Uterus (tissue), 3 donors: ENCODE measurements at regions not wholly inside any gene's neighbourhood (a gene's known extent, or its start where the extent isn't known, plus 50 kb on each side); places are given as distances from the start of the nearest gene placed in this dataset.

Source experiments
- DNase-seq, 2 donors: peaks; one replicate each; pipeline ENCODE4 v3.0.0-alpha.2; 2019 to 2020
- H3K27ac ChIP-seq, 2 donors: fragments of 200-600 bp; sonication (generic); 1 replicate in 1 of 2; 2 replicates in 1 of 2; pipeline ENCODE4 v1.5.1; 2016 to 2018
- H3K27me3 ChIP-seq, 2 donors: fragments of 200-600 bp; sonication (generic); one replicate each; pipeline ENCODE4 v1.5.1; 2018 to 2019; ENCODE audit warnings: control low read depth in 1 of 2
- H3K36me3 ChIP-seq, 2 donors: fragments of 200-600 bp; sonication (generic); one replicate each; pipeline ENCODE4 v1.5.1; 2019; ENCODE audit warnings: control low read depth in 1 of 2
- H3K4me1 ChIP-seq, 2 donors: fragments of 200-600 bp; sonication (generic); one replicate each; pipeline ENCODE4 v1.5.1; 2018 to 2019; ENCODE audit warnings: control low read depth in 1 of 2
- H3K4me3 ChIP-seq, 2 donors: fragments of 200-600 bp; sonication (generic); 1 replicate in 1 of 2; 2 replicates in 1 of 2; pipeline ENCODE4 v1.5.1; 2018 to 2019; ENCODE audit warnings: mild to moderate bottlenecking in 1 of 2
- H3K9me3 ChIP-seq, 2 donors: fragments of 200-600 bp; sonication (generic); one replicate each; pipeline ENCODE4 v1.5.1; 2019; ENCODE audit warnings: control low read depth in 1 of 2
- CTCF ChIP-seq, 4 experiments: fragments of 200-600 bp in 2 of 4; fragments of 450-650 bp in 2 of 4; sonication (generic) in 2 of 4; IDR thresholded peaks; one replicate each; pipeline ENCODE4 v1.5.1; 2016 to 2019; ENCODE audit warnings: antibody characterized with exemption in 4 of 4, mild to moderate bottlenecking in 2 of 4, moderate library complexity in 1 of 4
- POLR2A ChIP-seq, 2 donors: fragments of 450-650 bp; IDR thresholded peaks; one replicate each; pipeline ENCODE4 v1.6.1; 2016; ENCODE audit warnings: antibody characterized with exemption in 2 of 2, mild to moderate bottlenecking in 1 of 2, moderate library complexity in 1 of 2
- intact Hi-C: fragments of 100-400 bp; cut with DNase I; formaldehyde crosslinking; loops from one replicate; pipeline ENCODE4 v1.15.1; 2023; ENCODE audit warnings: low total_unique reads
- donor health status: DM: yes; HTN: yes; CAD: no.

DNA sequence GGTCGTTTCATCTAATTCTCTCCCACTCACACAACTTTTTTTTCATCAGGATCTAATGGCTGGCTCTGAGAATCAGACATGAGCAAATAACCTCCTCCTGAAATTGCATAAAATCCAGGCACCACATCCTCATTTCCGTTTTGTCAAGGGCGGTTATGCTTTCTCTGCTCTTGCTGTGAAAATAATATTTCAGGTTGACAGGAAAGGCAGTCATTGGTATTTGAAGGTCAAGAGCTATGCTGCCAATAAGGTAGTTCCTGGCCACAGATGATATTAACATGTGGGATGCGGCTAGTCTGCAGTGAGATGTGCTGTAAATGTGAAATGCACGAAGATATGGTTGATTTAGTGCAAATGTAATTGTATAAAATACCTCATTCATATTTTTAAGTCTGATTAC, 870.2 kb upstream of the TMEM132C start:
- TF ChIP-seq POLR2A (IDR thresholded peaks at IDR 0.05) (no peak), CTCF (IDR thresholded peaks at IDR 0.05) (no peak)
- DNase-seq, result no peak
- Histone ChIP-seq H3K4me3 (no peak overlapping the region), H3K27ac (no peak overlapping the region), H3K9me3 (no peaks in the 10 kb centered on the region), H3K4me1 (no peaks in the 10 kb centered on the region), H3K36me3 (no peaks in the 10 kb centered on the region), H3K27me3 (no peaks in the 10 kb centered on the region)
- intact Hi-C loops, result no loop called here

- no peak overlapping the region for H3K4me3 ChIP-seq
- no peaks in the 10 kb centered on the region for H3K27me3 ChIP-seq
- no peak for TF ChIP-seq POLR2A (IDR thresholded peaks at IDR 0.05)
- no peak for TF ChIP-seq CTCF (IDR thresholded peaks at IDR 0.05)
- no peak for DNase-seq
- H3K9me3 ChIP-seq, result no peaks in the 10 kb centered on the region
- H3K36me3 ChIP-seq, result no peaks in the 10 kb centered on the region
- no peaks in the 10 kb centered on the region for H3K4me1 ChIP-seq
- intact Hi-C loops, result no loop called here
- H3K27ac ChIP-seq, result no peak overlapping the region
Observed at GRCh38 chr12:127398016-127398710, 868.8 kb upstream of the TMEM132C start.

DNA sequence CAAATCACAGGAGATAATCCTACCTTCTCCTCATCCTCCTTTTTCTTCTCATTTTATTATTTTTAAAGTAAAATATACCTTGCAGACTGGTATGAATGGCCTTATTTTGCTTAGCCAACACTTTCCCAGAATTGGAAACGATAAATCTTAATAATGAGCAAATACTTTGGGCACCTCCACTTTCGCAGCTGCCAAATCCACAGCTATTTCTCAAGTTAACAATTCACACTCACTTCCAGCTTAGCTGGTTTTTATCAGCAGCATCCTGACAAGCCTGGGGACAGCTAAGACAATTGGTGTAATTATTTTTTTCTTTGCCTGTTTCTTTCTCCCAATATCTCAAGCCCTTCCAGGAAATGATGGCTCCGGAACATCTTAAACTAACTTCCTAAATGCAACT, 867.5 kb upstream of the TMEM132C start:
- Histone ChIP-seq H3K36me3 (no peaks in the 10 kb centered on the region), H3K27ac (no peak overlapping the region), H3K27me3 (no peaks in the 10 kb centered on the region), H3K4me3 (no peak overlapping the region), H3K9me3 (no peaks in the 10 kb centered on the region), H3K4me1 (no peaks in the 10 kb centered on the region)
- intact Hi-C loops, result no loop called here
- TF ChIP-seq POLR2A (IDR thresholded peaks at IDR 0.05) (no peak), CTCF (IDR thresholded peaks at IDR 0.05) (no peak)
- DNase-seq, result no peak

DNA sequence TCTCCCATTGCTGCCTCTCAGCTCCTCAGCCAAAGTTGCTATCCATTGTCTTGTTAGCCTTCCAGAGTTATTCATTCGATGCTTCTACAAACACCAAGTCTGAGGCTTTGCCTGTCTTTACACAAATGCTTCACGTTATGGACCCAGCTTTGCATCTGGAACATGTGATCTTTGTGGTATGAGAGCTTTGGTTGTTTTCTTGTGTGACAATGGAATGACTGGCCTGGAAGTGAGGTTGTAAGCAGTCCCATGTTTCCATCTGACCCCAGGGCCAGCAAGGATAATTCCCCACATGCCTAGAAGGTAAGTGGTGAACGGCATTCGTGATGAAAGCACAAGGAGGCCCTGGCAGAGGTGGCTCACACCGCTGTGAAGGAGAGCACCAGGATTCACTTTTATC, 866.7 kb upstream of the TMEM132C start:
- H3K4me1 ChIP-seq, result no peaks in the 10 kb centered on the region
- H3K9me3 ChIP-seq, result no peaks in the 10 kb centered on the region
- intact Hi-C loops, result no loop called here
- H3K36me3 ChIP-seq, result no peaks in the 10 kb centered on the region
- TF ChIP-seq CTCF (IDR thresholded peaks at IDR 0.05) (no peak), POLR2A (IDR thresholded peaks at IDR 0.05) (no peak)
- H3K27me3 ChIP-seq, result no peaks in the 10 kb centered on the region
- H3K27ac ChIP-seq, result no peak overlapping the region
- H3K4me3 ChIP-seq, result no peak overlapping the region
- DNase-seq, result no peak

DNA sequence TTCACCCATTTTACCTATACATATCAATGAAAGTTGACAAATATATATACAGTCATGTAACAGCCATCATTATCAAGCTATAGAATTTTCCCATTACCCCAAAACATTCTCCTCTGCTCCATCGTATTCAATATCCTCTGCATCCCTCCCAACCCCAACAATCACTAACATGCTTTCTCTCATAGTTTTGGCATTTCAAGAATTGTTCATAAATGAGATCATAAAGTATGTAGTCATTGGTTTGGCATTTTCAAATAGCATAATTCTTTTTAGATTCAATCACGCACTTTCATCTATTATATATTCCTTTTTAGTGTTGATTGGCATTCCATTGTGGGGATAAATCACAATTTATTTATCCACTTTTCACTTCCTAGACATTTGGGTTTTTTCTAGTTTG, 866.0 kb upstream of the TMEM132C start:
- Histone ChIP-seq H3K36me3 (no peaks in the 10 kb centered on the region), H3K4me1 (no peaks in the 10 kb centered on the region), H3K27ac (no peak overlapping the region), H3K27me3 (no peaks in the 10 kb centered on the region), H3K4me3 (no peak overlapping the region), H3K9me3 (no peaks in the 10 kb centered on the region)
- TF ChIP-seq POLR2A (IDR thresholded peaks at IDR 0.05) (no peak), CTCF (IDR thresholded peaks at IDR 0.05) (no peak)
- intact Hi-C loops, result no loop called here
- DNase-seq, result no peak
